ENCODE measurements at regions not wholly inside any gene's neighbourhood (a gene's known extent, or its start where the extent isn't known, plus 50 kb on each side); places are given as distances from the start of the nearest gene placed in this dataset.

DNA sequence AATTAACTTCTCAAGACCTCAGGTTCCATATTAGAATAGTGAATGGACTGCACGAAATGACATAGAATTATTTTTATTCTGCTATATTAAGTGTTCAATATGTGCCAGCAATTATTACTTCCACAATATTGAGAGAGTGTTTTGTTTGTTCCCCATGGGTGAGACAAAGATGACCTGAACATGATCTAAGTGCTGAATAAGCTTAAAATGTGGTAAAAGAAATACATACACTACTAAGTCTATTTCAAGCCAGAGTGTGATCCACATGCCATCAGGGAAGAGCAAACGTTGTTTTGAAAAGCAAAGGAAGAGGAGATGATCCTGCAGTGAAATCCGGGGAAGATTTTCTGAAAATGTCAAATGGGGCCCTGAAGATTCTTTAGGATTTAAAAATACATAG, 59.8 kb upstream of the RUNX1 start:
- no peak overlapping the region for H3K27ac ChIP-seq
- no peak for DNase-seq
- H3K4me3 ChIP-seq, result no peak overlapping the region
- H3K9me3 ChIP-seq (replicated peaks in 1 of 3), result no peaks in the 10 kb centered on the region
- 63 to 74% (median 70%) methylated on average over 3 of the region's 3 CpGs for WGBS, 4 donors
- intact Hi-C loops (cut with DNase I), result no loop called here
- no peaks in the 10 kb centered on the region for H3K27me3 ChIP-seq
- no peak for TF ChIP-seq POLR2A (IDR thresholded peaks at IDR 0.05)
- TF ChIP-seq, protein P1, sequence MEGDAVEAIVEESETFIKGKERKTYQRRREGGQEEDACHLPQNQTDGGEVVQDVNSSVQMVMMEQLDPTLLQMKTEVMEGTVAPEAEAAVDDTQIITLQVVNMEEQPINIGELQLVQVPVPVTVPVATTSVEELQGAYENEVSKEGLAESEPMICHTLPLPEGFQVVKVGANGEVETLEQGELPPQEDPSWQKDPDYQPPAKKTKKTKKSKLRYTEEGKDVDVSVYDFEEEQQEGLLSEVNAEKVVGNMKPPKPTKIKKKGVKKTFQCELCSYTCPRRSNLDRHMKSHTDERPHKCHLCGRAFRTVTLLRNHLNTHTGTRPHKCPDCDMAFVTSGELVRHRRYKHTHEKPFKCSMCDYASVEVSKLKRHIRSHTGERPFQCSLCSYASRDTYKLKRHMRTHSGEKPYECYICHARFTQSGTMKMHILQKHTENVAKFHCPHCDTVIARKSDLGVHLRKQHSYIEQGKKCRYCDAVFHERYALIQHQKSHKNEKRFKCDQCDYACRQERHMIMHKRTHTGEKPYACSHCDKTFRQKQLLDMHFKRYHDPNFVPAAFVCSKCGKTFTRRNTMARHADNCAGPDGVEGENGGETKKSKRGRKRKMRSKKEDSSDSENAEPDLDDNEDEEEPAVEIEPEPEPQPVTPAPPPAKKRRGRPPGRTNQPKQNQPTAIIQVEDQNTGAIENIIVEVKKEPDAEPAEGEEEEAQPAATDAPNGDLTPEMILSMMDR (IDR thresholded peaks at IDR 0.05), result no peak
- no peaks in the 10 kb centered on the region for H3K4me1 ChIP-seq (replicated peaks in 1 of 2)
- H3K36me3 ChIP-seq (replicated peaks in 1 of 2), result no peaks in the 10 kb centered on the region

DNA sequence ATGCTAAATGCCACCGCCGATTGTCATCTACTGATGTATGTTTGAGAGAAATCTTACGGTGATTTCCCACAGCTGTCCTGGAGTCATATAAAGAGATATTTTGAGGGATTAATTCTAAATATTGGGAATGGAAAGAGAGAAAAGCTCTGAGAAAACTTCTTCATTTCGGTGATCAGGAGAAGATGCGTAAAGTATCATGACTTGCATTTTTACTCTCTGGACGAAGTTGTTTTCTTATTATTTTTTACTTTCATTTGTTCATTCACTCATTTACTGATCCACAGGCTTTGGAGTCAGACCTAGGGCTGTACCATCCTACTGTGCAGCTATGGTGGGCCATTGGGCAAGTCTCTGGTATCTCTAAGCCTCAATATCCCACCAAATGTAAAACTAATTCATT, 58.4 kb upstream of the RUNX1 start:
- H3K4me3 ChIP-seq, result no peak overlapping the region
- intact Hi-C loops (cut with DNase I), result no loop called here
- no peaks in the 10 kb centered on the region for H3K27me3 ChIP-seq
- no peaks in the 10 kb centered on the region for H3K36me3 ChIP-seq (replicated peaks in 1 of 2)
- TF ChIP-seq, protein P1 (IDR thresholded peaks at IDR 0.05), result no peak
- no peak for TF ChIP-seq POLR2A (IDR thresholded peaks at IDR 0.05)
- no peaks in the 10 kb centered on the region for H3K9me3 ChIP-seq (replicated peaks in 1 of 3)
- no peaks in the 10 kb centered on the region for H3K4me1 ChIP-seq (replicated peaks in 1 of 2)
- WGBS, 4 donors, result 72 to 85% (median 78%) methylated on average over 6 of the region's 6 CpGs
- no peak overlapping the region for H3K27ac ChIP-seq
- no peak for DNase-seq

DNA sequence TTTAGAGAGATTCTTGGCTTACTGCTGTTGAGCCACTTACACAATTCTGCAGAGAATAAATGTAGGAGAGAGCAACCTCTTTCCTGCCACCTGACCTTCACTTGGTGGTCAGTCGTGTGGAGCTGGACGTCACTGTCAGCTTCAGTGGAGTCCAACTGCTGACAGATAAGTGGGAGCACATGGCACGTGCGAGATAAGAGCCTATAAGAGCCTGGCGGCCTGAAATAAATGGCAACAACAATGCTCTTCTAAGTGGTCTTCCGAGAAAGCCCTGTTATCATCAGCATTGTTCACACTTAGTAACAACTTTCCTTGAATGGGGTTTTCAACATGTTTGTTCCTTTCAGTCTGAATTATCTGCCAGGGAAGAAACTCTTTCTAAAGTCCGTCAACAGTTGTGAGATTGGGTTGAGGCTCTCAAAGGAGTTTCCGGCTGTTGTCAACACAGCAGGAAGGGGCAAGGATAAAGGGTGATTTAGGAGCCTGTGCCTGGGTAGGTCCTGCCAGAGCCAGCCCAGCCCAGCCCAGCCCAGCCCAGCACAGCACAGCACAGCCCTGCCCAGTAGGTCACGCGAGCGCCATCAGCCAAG, 57.2 kb upstream of the RUNX1 start:
- no peak overlapping the region for H3K4me3 ChIP-seq
- no peaks in the 10 kb centered on the region for H3K36me3 ChIP-seq (replicated peaks in 1 of 2)
- intact Hi-C loops (cut with DNase I), result no loop called here
- H3K27ac ChIP-seq, result no peak overlapping the region
- H3K4me1 ChIP-seq (replicated peaks in 1 of 2), result no peaks in the 10 kb centered on the region
- H3K27me3 ChIP-seq, result no peaks in the 10 kb centered on the region
- H3K9me3 ChIP-seq (replicated peaks in 1 of 3), result no peaks in the 10 kb centered on the region
- 59 to 67% (median 61%) methylated on average over 10 to 11 of the region's 11 CpGs for WGBS, 4 donors
- TF ChIP-seq, protein P1 (IDR thresholded peaks at IDR 0.05), result no peak
- no peak for TF ChIP-seq POLR2A (IDR thresholded peaks at IDR 0.05)
- DNase-seq, result no peak

DNA sequence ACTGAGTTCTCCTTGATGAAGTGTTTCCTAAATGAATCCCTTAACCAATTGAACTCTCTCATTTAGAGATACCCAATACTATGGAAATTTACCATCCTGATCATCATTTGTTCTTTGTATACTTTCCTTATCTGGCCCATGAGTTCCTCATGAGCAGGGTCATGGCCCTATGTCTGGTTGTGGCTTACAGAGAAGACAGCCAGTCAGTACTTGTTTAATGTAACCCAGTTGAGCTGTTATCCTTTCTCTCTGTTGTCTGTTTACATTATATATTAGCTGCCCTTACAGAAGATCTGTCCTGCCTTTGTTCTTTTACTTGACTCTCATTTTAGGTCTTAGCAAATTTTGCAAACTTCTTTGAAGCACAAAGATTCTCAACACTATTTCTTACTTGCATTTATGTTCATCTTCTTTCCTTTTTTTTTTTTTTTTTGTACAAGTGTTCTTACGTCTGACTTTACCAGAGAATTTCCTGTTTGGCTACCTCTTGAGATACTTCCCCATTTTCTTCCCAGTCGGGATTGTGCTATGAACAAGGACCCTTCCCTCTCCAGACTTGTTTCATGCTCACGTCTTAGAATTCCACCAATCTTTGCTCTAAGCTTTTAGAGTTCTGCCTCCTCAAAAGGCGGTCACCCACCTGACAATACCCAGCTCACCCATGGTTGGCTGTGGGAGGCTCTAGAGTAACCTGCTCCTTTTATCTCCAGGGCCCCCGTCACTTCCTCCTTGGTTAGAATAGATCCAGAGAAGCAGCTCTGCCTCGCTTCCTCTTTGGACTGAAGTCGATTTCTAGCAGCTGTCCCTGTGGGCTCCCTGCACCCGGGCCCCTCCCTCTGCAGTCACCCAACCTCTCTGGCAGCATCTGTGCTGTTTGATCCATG, 53.6 kb upstream of the RUNX1 start:
- 61 to 65% (median 63%) methylated on average over 8 of the region's 8 CpGs for WGBS, 4 donors
- intact Hi-C loops (cut with DNase I), result no loop called here
- DNase-seq, result peak; percentile 29 to 70 (median 44)

More for the DNA sequence above, 53.6 kb upstream of the RUNX1 start:
- TF ChIP-seq, protein P1 (IDR thresholded peaks at IDR 0.05), result no peak
- no peak for TF ChIP-seq POLR2A (IDR thresholded peaks at IDR 0.05)
- Histone ChIP-seq H3K4me1 (replicated peaks in 1 of 2) (no peaks in the 10 kb centered on the region), H3K27ac (peak overlapping the region in 2 of 5 donors; percentile 15 to 57), H3K36me3 (replicated peaks in 1 of 2) (no peaks in the 10 kb centered on the region), H3K4me3 (no peak overlapping the region), H3K9me3 (replicated peaks in 1 of 3) (no peaks in the 10 kb centered on the region), H3K27me3 (no peaks in the 10 kb centered on the region)

Measured in adrenal gland (tissue), 9 donors.